PC-3 (cell line): ENCODE measurements at regions not wholly inside any gene's neighbourhood (a gene's known extent, or its start where the extent isn't known, plus 50 kb on each side); places are given as distances from the start of the nearest gene placed in this dataset.
A peak's percentile ranks its signal among the peaks of the same experiment; 100 is the strongest.

Experiments
- ATAC-seq: fragments of 200-7000 bp; cut with Tn5 transposase; 2 replicates; pipeline ENCODE4 v1.9.1; 2020; ENCODE audit warnings: mild to moderate bottlenecking, moderate library complexity
- BruUV-seq: library from RNA; stranded (reverse); fragments of 400-500 nt; replicated peaks from 2 replicates; lab custom pipeline; 2021; lab: Mats Ljungman, UMichigan
- CTCF ChIA-PET: fragments of 300-600 bp; sonication (Branson Sonifier 250); formaldehyde crosslinking; loops from one replicate; lab custom pipeline; 2022; ENCODE audit warnings: antibody characterized with exemption; lab: Charles Lee
- POLR2A ChIA-PET: fragments of 300-600 bp; sonication (Branson Sonifier 250); formaldehyde crosslinking; loops from one replicate; lab custom pipeline; 2022; ENCODE audit warnings: antibody characterized with exemption; ENCODE audit not compliant: unreplicated experiment; lab: Charles Lee
- DNase-seq: peaks from one replicate; pipeline ENCODE4 v3.0.0-alpha.2; 2015
- H2AFZ ChIP-seq: fragments of 300-600 bp; sonication (generic); 2 replicates; pipeline ENCODE4 v1.6.0; 2016; ENCODE audit warnings: antibody characterized with exemption, low read length
- H3F3A ChIP-seq: fragments of 300-600 bp; sonication (generic); one replicate; pipeline ENCODE4 v1.6.0; 2017; ENCODE audit warnings: antibody characterized with exemption, low read length, control low read depth, mild to moderate bottlenecking; ENCODE audit not compliant: unreplicated experiment
- H3K27ac ChIP-seq: fragments of 300-600 bp; sonication (generic); 2 replicates; pipeline ENCODE4 v1.5.1; 2016; ENCODE audit warnings: mild to moderate bottlenecking, low read length
- H3K27me3 ChIP-seq: fragments of 300-600 bp; sonication (generic); 2 replicates; pipeline ENCODE4 v1.6.1; 2016; ENCODE audit warnings: low read length, mixed read lengths
- H3K36me3 ChIP-seq: fragments of 300-600 bp; sonication (generic); 2 replicates; pipeline ENCODE4 v1.6.1; 2016; ENCODE audit warnings: low read depth, mixed run types, low read length, mixed read lengths
- H3K4me1 ChIP-seq: fragments of 300-600 bp; sonication (generic); 2 replicates; pipeline ENCODE4 v1.5.1; 2016; ENCODE audit warnings: low read length; ENCODE audit not compliant: insufficient read depth
- H3K4me2 ChIP-seq: fragments of 300-600 bp; sonication (generic); 2 replicates; pipeline ENCODE4 v1.6.0; 2016; ENCODE audit warnings: low read length
- H3K4me3 ChIP-seq: fragments of 300-600 bp; sonication (generic); 2 replicates; pipeline ENCODE4 v1.5.1; 2016; ENCODE audit warnings: mild to moderate bottlenecking, low read length, mixed read lengths
- H3K79me2 ChIP-seq: fragments of 300-600 bp; sonication (generic); 2 replicates; pipeline ENCODE4 v1.6.1; 2017; ENCODE audit warnings: low read length, mixed read lengths
- H3K9ac ChIP-seq: fragments of 300-600 bp; sonication (generic); 2 replicates; pipeline ENCODE4 v1.6.0; 2016; ENCODE audit warnings: mild to moderate bottlenecking, low read length
- H3K9me2 ChIP-seq: fragments of 300-600 bp; sonication (generic); replicated peaks from 2 replicates; pipeline ENCODE4 v1.6.1; 2016; ENCODE audit warnings: mixed run types, low read length, mixed read lengths
- H3K9me3 ChIP-seq: fragments of 300-600 bp; sonication (generic); 2 replicates; pipeline ENCODE4 v1.6.1; 2016; ENCODE audit warnings: low read length, mixed read lengths
- H4K20me1 ChIP-seq: fragments of 300-600 bp; sonication (generic); 2 replicates; pipeline ENCODE4 v1.6.1; 2016; ENCODE audit warnings: low read length, mixed read lengths
- EZH2 ChIP-seq: fragments of 300-600 bp; sonication (generic); IDR thresholded peaks from one replicate; pipeline ENCODE4 v1.6.1; 2017; ENCODE audit warnings: antibody characterized with exemption, mild to moderate bottlenecking, low read length; ENCODE audit not compliant: unreplicated experiment
- EZH2phosphoT487 ChIP-seq: fragments of 300-600 bp; sonication (generic); IDR thresholded peaks from 2 replicates; pipeline ENCODE4 v1.6.1; 2018; ENCODE audit warnings: mild to moderate bottlenecking, antibody characterized with exemption, low read length, borderline replicate concordance
- intact Hi-C: fragments of 100-400 bp; cut with micrococcal nuclease; formaldehyde crosslinking; loops from 2 replicates; pipeline ENCODE4 v1.9.0; 2023
- TF ChIP-seq, protein P1 (sequence below): fragments of 300-600 bp; sonication (generic); conservative IDR thresholded peaks from 2 replicates; pipeline ENCODE4 v1.5.1; 2017; ENCODE audit warnings: antibody characterized with exemption, low read depth, mild to moderate bottlenecking, low read length

DNA sequence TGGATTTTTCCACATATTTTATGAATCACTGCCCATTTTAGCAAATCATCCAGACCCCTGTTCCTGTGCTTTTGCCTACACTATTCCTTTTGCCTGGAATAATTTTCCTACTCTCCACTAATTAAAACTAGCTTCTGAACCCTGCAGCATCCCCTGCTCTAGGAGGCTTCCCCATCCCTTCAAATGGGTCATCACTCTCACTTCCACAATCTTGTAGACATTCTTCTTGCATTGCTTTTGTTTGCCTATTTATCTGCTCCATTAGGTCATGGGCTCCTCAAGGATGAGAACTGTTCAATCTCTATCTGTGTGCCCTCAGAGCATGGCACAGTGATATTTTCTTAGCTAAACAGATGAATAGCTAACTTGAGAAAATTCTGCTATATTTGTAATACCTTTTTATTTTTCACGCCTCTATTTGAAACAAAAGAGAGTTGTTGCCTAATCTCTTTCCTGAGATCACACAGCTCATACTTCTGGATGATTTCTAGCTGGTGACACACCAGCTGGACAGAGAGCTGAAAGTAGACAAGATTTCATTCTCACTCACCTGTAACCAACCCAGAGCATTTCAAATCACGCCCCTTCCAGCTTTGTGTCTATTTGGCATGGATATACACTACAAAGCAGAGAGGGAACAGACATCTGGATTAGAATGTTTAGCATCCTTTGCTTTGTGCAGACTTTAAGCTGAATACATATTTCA lies 466.0 kb downstream of the FOXO1 start:
- no peak overlapping the region for H2AFZ ChIP-seq
- intact Hi-C loops = no loop called here
- no peak overlapping the region for H3K4me3 ChIP-seq
- DNase-seq (no peak), ATAC-seq (no peak)
- no peak overlapping the region for H3K9ac ChIP-seq
- TF ChIP-seq EZH2 (no peak), EZH2phosphoT487 (no peak)
- TF ChIP-seq, protein P1, sequence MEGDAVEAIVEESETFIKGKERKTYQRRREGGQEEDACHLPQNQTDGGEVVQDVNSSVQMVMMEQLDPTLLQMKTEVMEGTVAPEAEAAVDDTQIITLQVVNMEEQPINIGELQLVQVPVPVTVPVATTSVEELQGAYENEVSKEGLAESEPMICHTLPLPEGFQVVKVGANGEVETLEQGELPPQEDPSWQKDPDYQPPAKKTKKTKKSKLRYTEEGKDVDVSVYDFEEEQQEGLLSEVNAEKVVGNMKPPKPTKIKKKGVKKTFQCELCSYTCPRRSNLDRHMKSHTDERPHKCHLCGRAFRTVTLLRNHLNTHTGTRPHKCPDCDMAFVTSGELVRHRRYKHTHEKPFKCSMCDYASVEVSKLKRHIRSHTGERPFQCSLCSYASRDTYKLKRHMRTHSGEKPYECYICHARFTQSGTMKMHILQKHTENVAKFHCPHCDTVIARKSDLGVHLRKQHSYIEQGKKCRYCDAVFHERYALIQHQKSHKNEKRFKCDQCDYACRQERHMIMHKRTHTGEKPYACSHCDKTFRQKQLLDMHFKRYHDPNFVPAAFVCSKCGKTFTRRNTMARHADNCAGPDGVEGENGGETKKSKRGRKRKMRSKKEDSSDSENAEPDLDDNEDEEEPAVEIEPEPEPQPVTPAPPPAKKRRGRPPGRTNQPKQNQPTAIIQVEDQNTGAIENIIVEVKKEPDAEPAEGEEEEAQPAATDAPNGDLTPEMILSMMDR = no peak
- CTCF ChIA-PET = no interaction called here
- no peaks in the 10 kb centered on the region for H3F3A ChIP-seq
- no peak overlapping the region for H3K27ac ChIP-seq
- no peaks in the 10 kb centered on the region for H3K9me3 ChIP-seq
- H3K36me3 ChIP-seq = no peaks in the 10 kb centered on the region
- POLR2A ChIA-PET = no interaction called here
- no peaks in the 10 kb centered on the region for H3K9me2 ChIP-seq
- H4K20me1 ChIP-seq = no peaks in the 10 kb centered on the region
- H3K27me3 ChIP-seq = no peaks in the 10 kb centered on the region
- no peaks in the 10 kb centered on the region for H3K4me1 ChIP-seq
- H3K79me2 ChIP-seq = no peaks in the 10 kb centered on the region
- no TSS peak for BruUV-seq
- H3K4me2 ChIP-seq = no peak overlapping the region

GRCh38 chr13:40204246-40204645 lies 462.2 kb downstream of the FOXO1 start:
- DNase-seq = no peak
- CTCF ChIA-PET = no interaction called here
- Histone ChIP-seq H3K36me3 (no peaks in the 10 kb centered on the region), H3K27me3 (no peaks in the 10 kb centered on the region), H3K4me1 (peaks cover 18% of the 10 kb centered on the region), H3K9ac (no peak overlapping the region), H3F3A (no peaks in the 10 kb centered on the region), H3K4me2 (no peak overlapping the region), H3K4me3 (no peak overlapping the region), H3K9me2 (no peaks in the 10 kb centered on the region), H3K27ac (no peak overlapping the region), H4K20me1 (no peaks in the 10 kb centered on the region), H3K9me3 (no peaks in the 10 kb centered on the region), H2AFZ (no peak overlapping the region), H3K79me2 (no peaks in the 10 kb centered on the region)
- POLR2A ChIA-PET = no interaction called here
- intact Hi-C loops = no loop called here
- TF ChIP-seq, protein P1 = no peak
- TF ChIP-seq EZH2 = no peak
- no peak for TF ChIP-seq EZH2phosphoT487
- no TSS peak for BruUV-seq
- no peak for ATAC-seq

DNA sequence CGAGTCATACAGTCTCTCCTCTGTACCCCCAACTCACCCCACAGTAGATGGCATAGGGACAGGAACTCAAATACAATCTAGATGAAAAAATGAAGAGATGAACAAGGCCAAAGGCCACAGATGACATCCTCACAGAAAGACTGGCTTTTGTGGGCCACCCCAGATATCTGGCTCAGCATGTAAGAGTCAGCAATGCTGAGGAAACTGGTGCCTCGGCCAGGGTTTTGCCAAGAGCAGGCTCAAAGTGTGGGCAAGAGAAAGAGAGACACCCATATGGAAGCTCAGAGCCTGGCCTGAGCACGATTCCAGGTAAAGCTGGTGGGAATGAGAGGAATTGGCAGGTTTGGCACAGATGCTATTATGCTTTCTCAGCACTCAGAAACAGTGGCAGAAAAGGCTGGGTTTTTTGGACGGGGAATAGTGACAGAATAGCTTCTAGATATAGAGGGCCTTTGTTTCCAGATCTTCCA lies 460.6 kb downstream of the FOXO1 start:
- Histone ChIP-seq H3K9me2 (no peaks in the 10 kb centered on the region), H3F3A (no peaks in the 10 kb centered on the region), H3K4me1 (peaks cover 18% of the 10 kb centered on the region), H3K9me3 (no peaks in the 10 kb centered on the region), H3K4me3 (no peak overlapping the region), H3K27ac (peak overlapping the region; percentile 81), H4K20me1 (no peaks in the 10 kb centered on the region), H3K4me2 (peak overlapping the region; percentile 32; the same call in 1 of the 2 replicates), H2AFZ (peak overlapping the region; percentile 63; the same call in 1 of the 2 replicates), H3K9ac (no peak overlapping the region), H3K27me3 (no peaks in the 10 kb centered on the region), H3K79me2 (no peaks in the 10 kb centered on the region), H3K36me3 (no peaks in the 10 kb centered on the region)
- ChIA-PET POLR2A (no interaction called here), CTCF (no interaction called here)
- no peak for DNase-seq
- BruUV-seq = no TSS peak
- intact Hi-C loops = no loop called here
- TF ChIP-seq EZH2phosphoT487 (no peak), EZH2 (no peak)
- TF ChIP-seq, protein P1 = no peak
- no peak for ATAC-seq
